ENCODE measurements at regions not wholly inside any gene's neighbourhood (a gene's known extent, or its start where the extent isn't known, plus 50 kb on each side); places are given as distances from the start of the nearest gene placed in this dataset.
"Not testable (repeated sequence)": the region's sequence is repeated elsewhere in the genome, so short reads cannot be mapped to it uniquely, and the experiment has no call there.

DNA sequence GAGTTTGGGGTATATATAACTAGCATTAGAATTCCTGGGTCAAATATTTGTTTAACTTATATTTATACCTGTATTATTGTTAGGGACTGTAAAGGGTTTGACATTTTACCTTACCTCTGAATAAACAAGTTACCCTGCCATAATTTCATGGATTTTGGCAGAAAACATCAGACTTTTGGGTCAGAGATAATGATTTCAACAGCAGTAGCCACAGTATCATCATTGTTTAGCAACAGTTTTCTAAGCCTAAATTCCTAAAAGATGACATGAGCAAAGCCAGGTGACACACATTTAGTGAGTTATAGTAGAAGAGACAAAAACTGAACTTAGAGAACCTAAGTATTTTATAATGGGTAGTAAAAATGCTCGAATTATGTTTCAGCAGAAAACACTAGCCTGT, 954.4 kb downstream of the TRHDE start:
- Histone ChIP-seq H3K4me1 (replicated peaks; ENCODE audit: insufficient read depth) (no peaks in the 10 kb centered on the region), H3K4me2 (no peak overlapping the region), H4K20me1 (ENCODE audit: insufficient read depth) (no peaks in the 10 kb centered on the region), H3K36me3 (ENCODE audit: low read depth) (no peaks in the 10 kb centered on the region), H3K79me2 (ENCODE audit: low read depth) (no peaks in the 10 kb centered on the region), H3K9me3 (ENCODE audit: insufficient read depth, low read depth) (no peaks in the 10 kb centered on the region), H3K4me3 (no peak overlapping the region), H3K27ac (no peak overlapping the region), H3K9me2 (ENCODE audit: insufficient read depth) (no peaks in the 10 kb centered on the region), H2AFZ (no peak overlapping the region), H3F3A (ENCODE audit: insufficient read depth, low read depth) (no peaks in the 10 kb centered on the region), H3K27me3 (ENCODE audit: insufficient read depth, low read depth) (no peaks in the 10 kb centered on the region)
- no TSS peak for BruUV-seq (replicated peaks)
- intact Hi-C loops (cut with micrococcal nuclease; ENCODE audit: unreplicated experiment): no loop called here
- no peak for TF ChIP-seq EZH2 (IDR thresholded peaks at IDR 0.05; ENCODE audit: low read depth)
- TF ChIP-seq, protein P1, sequence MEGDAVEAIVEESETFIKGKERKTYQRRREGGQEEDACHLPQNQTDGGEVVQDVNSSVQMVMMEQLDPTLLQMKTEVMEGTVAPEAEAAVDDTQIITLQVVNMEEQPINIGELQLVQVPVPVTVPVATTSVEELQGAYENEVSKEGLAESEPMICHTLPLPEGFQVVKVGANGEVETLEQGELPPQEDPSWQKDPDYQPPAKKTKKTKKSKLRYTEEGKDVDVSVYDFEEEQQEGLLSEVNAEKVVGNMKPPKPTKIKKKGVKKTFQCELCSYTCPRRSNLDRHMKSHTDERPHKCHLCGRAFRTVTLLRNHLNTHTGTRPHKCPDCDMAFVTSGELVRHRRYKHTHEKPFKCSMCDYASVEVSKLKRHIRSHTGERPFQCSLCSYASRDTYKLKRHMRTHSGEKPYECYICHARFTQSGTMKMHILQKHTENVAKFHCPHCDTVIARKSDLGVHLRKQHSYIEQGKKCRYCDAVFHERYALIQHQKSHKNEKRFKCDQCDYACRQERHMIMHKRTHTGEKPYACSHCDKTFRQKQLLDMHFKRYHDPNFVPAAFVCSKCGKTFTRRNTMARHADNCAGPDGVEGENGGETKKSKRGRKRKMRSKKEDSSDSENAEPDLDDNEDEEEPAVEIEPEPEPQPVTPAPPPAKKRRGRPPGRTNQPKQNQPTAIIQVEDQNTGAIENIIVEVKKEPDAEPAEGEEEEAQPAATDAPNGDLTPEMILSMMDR (conservative IDR thresholded peaks at IDR 0.05): no peak
- CTCF ChIA-PET: no interaction called here
- DNase-seq: no peak
- POLR2A ChIA-PET (ENCODE audit: unreplicated experiment): no interaction called here

DNA sequence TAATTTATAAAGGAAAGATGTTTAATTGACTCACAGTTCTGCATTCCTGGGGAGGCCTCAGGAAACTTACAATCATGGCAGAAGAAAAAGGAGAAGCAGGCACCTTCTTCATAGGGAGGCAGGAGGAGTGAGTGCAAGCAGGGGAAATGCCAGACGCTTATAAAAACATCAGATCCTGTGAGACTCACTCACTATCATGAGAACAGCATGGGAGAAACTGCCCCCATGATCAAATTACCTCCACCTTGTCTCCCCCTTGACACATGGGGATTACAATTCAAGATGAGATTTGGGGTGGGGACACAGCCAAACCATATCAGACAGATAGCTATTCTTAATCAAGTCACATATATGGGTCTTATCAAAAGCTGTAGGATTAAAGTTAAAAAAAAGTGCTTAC, 956.7 kb downstream of the TRHDE start:
- H2AFZ ChIP-seq; H4K20me1 ChIP-seq (ENCODE audit: insufficient read depth); H3K4me1 ChIP-seq (replicated peaks; ENCODE audit: insufficient read depth); H3K4me3 ChIP-seq; H3K36me3 ChIP-seq (ENCODE audit: low read depth); H3K9me3 ChIP-seq (ENCODE audit: insufficient read depth, low read depth); H3K9me2 ChIP-seq (ENCODE audit: insufficient read depth); POLR2A ChIA-PET (ENCODE audit: unreplicated experiment); H3K27me3 ChIP-seq (ENCODE audit: insufficient read depth, low read depth); H3K4me2 ChIP-seq; BruUV-seq (replicated peaks); intact Hi-C loops (cut with micrococcal nuclease; ENCODE audit: unreplicated experiment); H3F3A ChIP-seq (ENCODE audit: insufficient read depth, low read depth); H3K27ac ChIP-seq; CTCF ChIA-PET; DNase-seq; H3K79me2 ChIP-seq (ENCODE audit: low read depth): not testable (repeated sequence)

DNA sequence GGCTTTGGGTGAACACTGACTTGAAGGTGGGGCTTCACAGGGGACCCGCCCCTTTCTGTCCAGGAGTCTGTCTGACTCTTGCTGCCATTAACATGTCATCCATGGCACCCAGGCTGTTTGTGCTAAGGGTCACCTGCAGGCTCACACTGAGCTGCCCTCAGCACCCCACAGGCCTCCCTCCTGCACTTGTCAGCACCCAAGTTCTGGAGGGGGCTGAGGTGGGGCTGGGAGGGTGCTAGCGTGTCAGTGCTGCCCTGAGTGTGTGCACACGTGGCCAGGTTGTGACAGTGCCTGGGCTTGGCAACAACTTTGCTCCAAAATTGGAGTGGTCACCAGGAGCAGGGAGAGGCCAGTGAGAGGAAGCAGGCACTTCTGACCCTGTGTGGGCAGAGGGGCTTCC, 963.2 kb downstream of the TRHDE start:
- Histone ChIP-seq H3K36me3 (ENCODE audit: low read depth) (no peaks in the 10 kb centered on the region), H3K4me2 (no peak overlapping the region), H3K27ac (no peak overlapping the region), H3F3A (ENCODE audit: insufficient read depth, low read depth) (no peaks in the 10 kb centered on the region), H4K20me1 (ENCODE audit: insufficient read depth) (no peaks in the 10 kb centered on the region), H3K4me3 (no peak overlapping the region), H3K4me1 (replicated peaks; ENCODE audit: insufficient read depth) (no peaks in the 10 kb centered on the region), H3K79me2 (ENCODE audit: low read depth) (no peaks in the 10 kb centered on the region), H3K9me3 (ENCODE audit: insufficient read depth, low read depth) (no peaks in the 10 kb centered on the region), H2AFZ (no peak overlapping the region), H3K9me2 (ENCODE audit: insufficient read depth) (no peaks in the 10 kb centered on the region), H3K27me3 (ENCODE audit: insufficient read depth, low read depth) (no peaks in the 10 kb centered on the region)
- no peak for TF ChIP-seq EZH2 (IDR thresholded peaks at IDR 0.05; ENCODE audit: low read depth)
- TF ChIP-seq, protein P1 (conservative IDR thresholded peaks at IDR 0.05): no peak
- ChIA-PET POLR2A (ENCODE audit: unreplicated experiment) (no interaction called here), CTCF (no interaction called here)
- DNase-seq: no peak
- intact Hi-C loops (cut with micrococcal nuclease; ENCODE audit: unreplicated experiment): no loop called here
- no TSS peak for BruUV-seq (replicated peaks)

DNA sequence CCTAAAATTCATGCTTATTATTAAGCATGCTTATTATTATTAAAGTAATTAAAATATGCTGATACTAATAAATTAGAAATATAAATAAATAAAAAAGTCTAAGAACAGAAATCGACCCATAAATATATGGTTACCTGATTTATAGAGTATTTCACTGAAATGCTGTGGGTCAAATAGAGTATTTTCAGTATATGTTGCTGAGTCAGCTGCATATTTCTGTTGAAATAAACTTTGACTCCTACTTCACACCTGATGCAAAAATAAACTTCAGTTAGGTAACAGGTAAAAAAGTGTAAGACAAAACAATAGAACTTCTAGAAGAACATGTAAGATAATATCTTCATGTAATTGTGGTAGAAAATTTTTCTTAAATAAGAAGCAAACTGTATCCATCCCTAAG, 967.9 kb downstream of the TRHDE start:
- no peaks in the 10 kb centered on the region for H3K9me2 ChIP-seq (ENCODE audit: insufficient read depth)
- CTCF ChIA-PET: no interaction called here
- no TSS peak for BruUV-seq (replicated peaks)

More for the DNA sequence above, 967.9 kb downstream of the TRHDE start:
- Histone ChIP-seq H4K20me1 (ENCODE audit: insufficient read depth) (no peaks in the 10 kb centered on the region), H3K27me3 (ENCODE audit: insufficient read depth, low read depth) (no peaks in the 10 kb centered on the region), H3K79me2 (ENCODE audit: low read depth) (no peaks in the 10 kb centered on the region), H2AFZ (no peak overlapping the region), H3K4me1 (replicated peaks; ENCODE audit: insufficient read depth) (no peaks in the 10 kb centered on the region), H3K4me2 (no peak overlapping the region), H3K4me3 (no peak overlapping the region), H3K36me3 (ENCODE audit: low read depth) (no peaks in the 10 kb centered on the region), H3K9me3 (ENCODE audit: insufficient read depth, low read depth) (no peaks in the 10 kb centered on the region), H3K27ac (no peak overlapping the region), H3F3A (ENCODE audit: insufficient read depth, low read depth) (no peaks in the 10 kb centered on the region)
- intact Hi-C loops (cut with micrococcal nuclease; ENCODE audit: unreplicated experiment): no loop called here
- POLR2A ChIA-PET (ENCODE audit: unreplicated experiment): no interaction called here
- no peak for TF ChIP-seq EZH2 (IDR thresholded peaks at IDR 0.05; ENCODE audit: low read depth)
- TF ChIP-seq, protein P1 (conservative IDR thresholded peaks at IDR 0.05): no peak
- DNase-seq: no peak
